ENCODE measurements at regions not wholly inside any gene's neighbourhood (a gene's known extent, or its start where the extent isn't known, plus 50 kb on each side); places are given as distances from the start of the nearest gene placed in this dataset.
"Not testable (repeated sequence)": the region's sequence is repeated elsewhere in the genome, so short reads cannot be mapped to it uniquely, and the experiment has no call there.

DNA sequence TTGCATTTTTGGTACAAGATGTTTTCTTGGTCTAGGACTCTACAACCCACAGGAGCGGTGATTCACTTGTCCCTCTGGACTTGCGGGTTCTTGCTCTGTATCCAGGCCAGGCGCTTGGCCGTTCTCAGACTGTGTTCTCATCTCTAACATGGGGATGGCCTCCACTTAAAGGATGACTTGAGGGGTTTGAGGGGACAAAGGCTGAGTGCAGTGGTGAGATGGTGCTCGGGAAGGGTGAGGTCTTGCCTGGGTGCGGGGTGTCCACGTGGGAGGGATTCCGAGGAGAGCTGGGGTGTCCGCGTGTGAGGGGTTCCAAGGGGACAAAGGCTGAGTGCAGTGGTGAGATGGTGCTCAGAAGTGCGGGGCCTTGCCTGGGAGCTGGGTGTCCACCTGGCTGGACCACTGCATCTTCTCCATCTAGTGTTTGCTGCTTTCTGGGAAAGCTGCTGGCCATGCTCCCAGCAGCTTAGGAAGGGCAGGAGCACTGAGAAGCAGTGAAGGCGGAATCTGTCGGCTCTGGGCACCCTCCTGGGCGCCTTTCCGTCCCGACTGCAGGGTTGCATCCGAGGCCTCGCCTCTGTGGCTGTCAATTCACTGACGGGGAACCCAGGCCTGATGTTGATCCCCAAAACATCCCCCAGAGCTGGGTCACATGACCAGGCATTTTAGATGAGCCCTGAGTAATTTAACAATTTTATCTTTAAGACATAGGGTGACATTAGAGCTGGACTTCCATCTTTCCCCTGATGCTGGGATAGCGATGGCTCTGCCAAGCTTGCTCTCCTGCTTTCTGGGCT lies 280.5 kb upstream of the IRX4 start:
- no peak for DNase-seq

DNA sequence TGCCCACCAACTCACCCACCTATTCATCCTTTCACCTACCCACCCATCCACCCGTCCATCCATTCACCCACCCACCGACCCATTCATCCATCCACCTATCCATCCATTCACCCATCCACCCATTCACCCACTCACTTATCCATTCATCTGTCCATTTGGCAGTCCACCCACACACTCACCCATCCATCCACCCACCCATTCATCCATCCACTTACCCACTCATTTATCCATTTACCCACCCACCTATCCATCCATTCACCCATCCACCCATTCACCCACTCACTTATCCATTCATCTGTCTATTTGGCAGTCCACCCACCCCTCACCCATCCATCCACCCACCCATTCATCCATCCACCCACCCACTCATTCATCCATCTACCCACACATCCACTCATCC lies 278.1 kb upstream of the IRX4 start:
- no peak for DNase-seq

DNA sequence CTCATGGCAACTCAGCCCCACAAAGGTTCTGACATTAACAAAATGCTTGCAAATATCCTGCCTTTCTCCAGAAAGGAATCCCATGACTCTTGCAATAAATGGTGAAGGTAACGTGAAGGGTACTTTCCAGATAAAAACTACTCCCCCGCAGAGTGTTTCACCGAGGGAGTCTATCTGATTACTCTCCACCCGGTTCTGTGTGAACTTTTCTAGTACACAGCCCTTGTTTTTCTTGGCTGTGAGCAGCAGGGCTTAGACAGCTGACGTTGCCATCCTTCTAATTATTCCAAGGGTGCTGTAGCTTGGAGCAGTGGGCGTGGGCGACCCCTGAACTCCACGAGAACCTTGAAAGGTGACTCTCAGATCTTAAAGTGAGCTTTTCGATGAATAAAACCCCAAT lies 276.0 kb upstream of the IRX4 start:
- DNase-seq = no peak

DNA sequence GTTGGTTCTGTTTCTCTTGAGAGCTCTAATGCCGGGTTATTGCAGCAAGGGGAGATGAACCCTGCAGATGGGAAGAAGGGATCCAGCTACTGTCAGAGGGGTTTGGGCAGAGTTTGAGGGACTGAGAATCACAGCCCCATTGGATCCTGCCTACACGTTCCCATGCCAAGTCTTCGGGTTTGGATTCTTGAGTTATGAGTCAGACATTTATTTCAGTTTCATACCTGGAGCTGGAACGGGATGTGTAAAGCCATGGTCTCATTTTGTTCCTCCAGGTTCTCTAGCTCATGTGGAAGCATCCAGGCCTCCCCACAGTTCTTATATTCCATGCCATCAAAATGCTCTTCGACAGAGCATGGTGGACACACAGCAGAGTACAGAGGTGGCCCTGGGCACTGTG lies 275.4 kb upstream of the IRX4 start:
- no peak for DNase-seq

DNA sequence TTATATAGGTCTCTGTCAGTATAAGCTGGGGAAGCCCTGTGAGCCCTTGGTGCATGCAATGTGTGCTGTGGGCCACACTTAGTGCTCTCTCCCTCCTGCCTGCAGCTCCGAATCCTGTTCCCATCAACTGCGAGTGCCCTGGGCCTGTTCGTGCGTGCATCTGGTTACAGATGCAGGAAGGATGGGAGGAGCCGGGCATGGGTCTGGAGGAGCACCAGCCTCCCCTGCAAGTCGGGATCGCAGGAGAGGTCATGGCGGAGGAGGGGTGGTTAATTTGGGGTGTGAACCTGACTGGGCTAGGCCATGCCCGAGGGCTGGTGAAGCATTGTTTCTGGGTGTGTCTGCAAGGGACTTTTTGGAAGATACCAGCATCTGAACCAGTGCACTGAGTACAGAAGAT lies 274.6 kb upstream of the IRX4 start:
- DNase-seq = no peak

DNA sequence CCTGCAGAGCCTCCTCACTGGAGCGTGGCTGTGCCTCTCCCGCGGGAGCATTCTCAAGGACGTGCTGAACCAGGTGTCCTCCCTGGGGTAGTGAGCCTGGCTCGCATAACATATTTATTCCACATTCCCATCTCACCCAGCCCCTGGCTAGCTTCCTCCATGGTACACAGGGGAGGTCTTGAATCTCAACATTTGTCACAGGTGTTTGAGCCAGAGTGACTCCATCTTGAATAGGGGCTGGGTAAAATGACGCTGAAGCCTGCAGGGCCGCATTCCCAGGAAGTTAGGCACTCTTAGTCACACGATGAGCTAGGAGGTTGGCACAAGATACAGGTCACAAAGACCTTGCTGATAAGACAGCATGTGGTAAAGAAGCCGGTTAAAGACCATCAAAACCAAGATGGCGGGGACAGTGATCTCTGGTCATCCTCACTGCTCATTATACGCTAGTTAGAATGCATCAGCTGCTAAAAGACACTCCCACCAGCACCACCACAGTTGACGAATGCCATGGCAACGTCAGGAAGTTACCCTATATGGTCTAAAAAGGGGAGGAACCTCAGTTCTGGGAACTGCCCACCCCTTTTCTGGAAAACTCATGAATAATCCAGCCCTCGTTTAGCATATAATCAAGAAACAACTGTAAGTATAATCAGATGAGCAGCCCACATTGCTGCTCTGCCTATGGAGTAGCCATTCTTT lies 273.8 kb upstream of the IRX4 start:
- DNase-seq = no peak

DNA sequence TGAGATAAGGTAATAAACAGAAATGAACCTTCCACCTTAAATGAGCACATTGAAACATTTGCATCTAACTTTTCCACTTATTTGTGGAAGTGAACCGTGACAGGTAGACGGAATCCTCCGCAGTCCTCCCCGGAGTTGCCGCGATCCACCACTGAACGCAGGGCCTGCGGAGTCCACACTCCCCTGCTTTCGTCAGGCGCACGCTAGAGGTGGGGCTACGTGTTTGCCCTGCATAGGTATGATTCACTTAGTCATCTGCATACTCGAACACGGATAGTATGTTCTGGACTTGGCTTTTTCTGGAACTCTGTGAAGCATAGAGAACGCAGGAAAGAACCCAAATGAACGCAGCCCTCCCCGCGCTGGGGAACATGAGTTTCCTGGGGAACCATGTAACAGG lies 272.8 kb upstream of the IRX4 start:
- DNase-seq = no peak

DNA sequence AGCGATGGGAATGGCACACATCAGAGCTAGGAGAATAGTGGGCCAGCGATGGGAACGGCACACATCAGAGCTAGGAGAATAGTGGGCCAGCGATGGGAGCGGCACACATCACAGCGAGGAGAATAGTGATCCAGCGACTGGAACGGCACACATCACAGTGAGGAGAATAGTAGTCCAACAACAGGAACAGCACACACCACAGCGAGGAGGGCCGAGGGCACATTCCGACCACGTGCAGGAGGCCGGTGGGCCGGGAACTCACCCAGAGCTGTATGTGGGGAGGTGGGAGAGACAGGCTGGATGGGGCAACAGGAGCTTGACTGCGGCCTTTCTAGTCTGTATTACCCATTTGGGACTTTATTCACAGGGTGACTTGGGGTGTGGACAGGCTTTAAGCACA lies 271.1 kb upstream of the IRX4 start:
- no peak for DNase-seq

DNA sequence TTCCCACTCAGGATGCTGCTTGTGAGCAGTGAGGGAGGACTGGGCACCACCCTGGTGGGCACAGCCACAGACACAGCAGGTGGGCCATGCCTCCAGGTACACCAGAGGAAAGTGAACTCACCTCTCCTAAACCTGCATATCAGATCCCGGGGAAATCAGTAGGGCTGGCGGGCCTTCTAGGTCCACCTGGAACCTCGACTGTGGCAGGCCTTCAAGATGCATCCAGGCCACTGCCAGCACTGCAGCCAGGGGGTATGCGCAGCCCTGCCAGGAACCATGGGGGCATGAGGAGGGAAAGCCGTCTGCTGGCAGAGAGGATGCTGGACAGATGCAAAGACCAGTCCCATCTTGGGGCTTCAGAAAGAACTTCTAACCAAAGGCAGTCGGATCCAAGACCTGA lies 270.6 kb upstream of the IRX4 start:
- DNase-seq = no peak

DNA sequence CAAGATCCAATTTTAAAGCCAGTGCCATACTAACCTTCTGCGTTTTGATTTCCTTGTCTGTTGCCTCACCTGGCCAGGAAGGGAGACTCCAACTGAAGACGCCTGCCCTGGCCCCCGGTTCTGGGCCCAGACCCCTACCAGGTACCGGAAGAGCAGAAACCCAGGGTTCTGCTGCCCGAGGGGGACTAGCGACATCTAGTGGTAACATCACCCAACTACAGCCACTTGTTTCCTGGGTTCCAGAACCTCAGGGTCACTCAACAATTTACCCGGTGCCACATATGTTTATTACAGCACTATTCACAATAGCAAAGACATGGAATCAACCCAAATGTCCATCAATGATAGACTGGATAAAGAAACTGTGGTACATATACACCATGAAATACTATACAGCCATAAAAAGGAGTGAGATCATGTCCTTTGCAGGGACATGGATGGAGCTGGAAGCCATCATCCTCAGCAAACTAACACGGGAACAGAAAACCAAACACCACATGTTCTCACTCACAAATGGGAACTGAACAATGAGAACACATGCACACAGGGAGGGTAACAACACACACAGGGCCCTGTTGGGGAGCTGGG lies 268.7 kb upstream of the IRX4 start:
- not testable (repeated sequence) for DNase-seq

DNA sequence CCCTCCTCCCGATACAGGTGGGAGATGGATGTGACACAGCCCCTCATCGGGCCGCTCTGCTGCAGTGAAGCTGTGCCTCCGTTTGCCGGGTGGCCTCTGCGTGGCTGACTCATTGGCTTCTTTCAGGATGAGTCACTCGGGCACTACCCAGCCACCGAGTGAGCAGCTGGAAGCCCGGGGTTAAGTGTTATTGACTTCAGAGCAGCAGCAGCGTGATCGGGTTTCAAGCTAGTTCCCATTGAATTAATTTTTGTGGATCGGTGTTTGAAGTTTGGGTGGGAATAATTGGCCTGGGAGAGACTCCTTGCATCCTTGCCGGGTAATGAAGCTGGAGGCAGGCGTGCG lies 266.4 kb upstream of the IRX4 start:
- DNase-seq = no peak

DNA sequence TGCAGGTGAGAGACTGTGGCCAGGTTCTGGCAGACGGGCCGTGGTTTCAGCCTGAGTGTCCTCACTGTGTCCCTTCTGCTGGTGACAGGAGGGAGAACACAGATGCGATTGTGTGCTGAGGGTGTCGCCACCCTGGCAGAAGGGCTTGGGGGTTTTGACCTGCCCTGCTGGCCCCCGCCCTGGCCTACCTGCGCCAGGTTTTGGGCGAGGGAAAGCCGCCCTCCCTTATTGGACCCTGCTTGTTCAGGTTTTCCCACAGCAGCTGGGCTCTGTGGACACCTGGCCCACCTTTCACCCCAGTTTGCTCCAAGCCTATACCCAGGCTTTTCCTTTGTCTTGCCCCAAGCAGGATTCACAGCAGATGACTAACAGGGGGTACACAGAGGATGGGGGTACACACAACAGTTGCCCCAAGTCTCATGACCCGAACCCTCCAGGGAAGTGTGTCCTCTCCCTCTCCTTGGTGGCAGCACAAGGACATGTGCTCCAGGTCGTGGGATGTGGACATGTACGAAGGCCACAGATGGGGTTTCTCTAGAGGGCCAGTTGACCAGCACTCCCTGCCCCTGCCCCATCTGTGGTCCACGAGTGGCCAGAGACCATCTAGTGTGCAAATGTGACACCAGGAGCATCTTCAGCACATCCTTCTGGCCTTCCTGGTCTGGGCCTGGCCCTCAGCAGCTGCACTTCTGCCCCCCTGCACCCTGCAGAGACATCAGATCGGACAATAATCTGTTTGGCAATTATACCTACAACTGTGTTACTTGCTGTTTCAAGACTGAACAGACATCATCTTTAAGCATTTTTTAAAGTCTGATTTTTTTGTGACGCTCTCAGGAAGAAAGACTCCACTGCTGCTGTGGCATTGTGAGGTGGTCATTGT lies 265.8 kb upstream of the IRX4 start:
- no peak for DNase-seq

DNA sequence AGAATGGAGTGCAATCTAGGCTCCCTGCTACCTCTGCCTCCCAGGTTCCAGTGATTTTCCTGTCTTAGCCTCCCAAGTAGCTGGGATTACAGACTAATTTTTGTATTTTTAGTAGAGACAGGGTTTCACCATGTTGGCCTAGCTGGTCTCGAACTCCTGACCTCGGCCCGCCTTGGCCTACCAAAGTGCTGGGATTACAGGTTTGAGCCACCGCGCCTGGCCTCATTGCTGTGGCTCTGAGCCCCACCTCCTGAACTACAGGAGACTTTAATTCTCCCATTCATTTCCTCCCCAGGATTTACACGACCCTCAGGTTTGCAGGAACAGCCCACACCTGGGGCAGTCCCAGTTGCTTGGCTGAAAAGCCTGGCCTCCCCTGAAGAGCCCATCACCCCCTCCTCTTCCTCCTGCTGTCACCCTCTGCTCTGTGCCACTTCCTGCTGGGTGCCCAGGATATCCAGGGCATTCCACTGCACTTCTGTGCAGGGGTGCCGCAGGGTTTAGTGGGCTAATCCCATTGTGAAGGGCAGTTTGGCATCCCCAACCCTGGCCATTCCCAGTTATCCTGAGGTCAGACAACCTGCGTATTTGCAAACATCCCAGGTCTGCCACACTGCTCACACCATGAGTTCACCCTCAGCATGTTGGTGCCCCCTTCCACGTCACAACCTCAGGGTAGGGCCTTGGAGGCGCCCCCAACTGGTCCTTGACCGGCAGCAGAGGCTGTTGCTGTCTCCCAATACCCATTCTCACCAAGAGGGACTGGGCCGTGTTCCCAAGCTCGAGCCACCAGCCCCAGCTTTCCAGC lies 265.0 kb upstream of the IRX4 start:
- DNase-seq = no peak

DNA sequence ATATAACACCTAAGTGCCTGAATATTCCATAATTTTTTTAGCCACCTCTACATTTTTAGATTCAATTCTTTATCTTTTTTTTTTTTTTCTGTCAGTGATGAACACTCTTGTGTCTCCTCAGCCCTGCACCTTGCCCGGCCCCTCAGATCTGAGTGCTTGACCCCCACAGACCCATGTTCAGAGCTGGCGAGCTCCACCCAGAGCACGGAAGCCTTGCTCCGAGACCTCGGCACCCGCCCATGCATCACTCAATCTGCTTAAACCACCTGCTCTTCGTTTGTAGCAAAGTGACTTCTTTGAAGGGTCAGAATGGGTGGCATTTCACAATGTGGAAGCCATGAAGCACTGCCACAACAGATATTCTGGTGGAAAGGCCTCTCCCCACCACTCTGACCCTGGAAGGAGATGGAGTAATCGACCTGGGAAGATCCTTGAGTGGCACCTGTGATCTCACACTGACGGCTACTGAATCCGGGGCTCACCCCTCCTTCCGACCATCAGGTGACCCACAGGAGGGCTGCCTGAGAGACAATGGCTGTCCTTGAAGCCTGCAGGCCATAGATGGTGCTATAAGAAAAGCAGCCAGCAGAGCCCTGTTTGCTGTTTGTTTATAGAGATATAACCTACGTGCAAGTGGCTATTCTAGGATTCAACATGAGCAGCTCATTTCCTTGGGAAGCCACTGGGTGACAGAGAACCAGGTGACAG lies 261.1 kb upstream of the IRX4 start:
- no peak for DNase-seq

DNA sequence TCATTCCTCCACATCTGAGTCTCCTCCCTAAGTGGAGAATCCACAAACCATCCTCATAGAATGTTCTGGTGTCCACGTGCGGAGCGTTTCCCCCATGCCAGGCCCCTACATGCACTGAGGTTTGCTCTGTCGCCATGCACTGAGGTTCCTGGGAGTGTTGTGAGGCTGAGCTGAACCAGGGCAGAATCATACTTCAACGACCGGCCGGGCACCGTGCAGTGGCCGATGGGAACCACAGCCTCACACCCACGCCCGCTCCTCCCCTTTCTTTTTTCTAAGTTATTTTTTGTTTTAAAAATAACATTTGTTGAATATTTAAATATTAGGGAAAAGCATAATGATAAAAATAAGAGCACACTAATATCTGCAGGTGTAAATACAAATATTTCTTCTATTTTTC lies 260.4 kb upstream of the IRX4 start:
- DNase-seq = no peak

DNA sequence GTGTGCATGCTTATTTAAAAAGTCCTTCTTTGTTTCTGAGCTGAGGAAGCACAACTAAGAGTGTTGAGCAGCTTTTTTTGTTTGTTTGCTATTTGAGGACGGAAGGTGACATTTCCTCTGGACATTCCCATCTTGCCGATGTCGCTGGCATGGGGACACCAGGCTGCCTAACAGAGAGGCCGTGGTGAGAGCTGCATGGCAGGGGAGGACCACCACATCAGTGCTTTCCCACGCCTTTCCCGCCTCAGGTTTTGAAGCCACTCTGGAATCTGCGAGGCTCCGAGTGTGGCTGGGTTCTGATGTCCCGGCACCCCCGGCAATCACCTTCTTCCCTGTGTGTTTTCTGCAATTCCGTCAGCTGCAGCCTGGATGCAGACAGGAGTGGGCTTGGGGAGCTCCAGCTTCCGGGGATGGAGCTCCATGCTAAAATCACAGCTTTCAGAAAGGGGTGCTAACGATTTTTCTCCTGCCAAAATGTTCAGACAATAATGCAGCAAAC lies 259.8 kb upstream of the IRX4 start:
- DNase-seq = no peak

DNA sequence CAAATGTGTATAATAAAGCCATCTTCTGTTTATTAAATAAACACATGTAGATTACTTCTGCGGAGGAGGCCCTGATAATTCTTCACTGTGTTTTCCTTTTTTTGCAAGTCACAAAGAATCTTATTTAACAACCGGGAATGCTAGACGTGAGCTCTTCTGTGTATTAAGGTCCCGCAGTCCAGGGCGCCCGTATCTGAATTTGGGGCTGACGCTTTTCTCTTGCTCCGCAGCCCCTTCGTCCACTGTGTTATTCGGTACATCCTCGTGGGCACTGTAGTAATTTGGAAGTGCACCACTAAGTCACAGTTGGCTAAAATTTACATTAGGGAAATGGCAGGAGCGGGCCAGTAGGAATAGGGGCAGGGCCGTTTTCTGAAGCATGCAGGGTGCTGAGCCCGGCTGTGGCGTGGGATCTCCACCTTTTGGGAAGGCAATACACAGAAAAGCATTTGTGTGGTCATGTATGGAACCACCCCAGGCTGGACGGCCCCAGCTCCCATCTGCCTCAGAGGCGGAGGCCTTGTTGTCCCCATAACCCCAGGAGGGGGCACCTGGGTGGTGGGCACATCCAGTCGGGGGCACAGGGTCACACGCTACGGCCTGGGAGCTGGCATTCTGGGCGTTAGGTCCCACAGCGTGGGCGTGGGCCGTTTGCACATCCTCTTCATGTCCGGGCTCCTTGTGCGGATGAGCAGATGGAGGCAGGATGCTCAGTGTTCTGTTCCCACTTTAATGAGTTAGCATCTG lies 258.7 kb upstream of the IRX4 start:
- DNase-seq = no peak

DNA sequence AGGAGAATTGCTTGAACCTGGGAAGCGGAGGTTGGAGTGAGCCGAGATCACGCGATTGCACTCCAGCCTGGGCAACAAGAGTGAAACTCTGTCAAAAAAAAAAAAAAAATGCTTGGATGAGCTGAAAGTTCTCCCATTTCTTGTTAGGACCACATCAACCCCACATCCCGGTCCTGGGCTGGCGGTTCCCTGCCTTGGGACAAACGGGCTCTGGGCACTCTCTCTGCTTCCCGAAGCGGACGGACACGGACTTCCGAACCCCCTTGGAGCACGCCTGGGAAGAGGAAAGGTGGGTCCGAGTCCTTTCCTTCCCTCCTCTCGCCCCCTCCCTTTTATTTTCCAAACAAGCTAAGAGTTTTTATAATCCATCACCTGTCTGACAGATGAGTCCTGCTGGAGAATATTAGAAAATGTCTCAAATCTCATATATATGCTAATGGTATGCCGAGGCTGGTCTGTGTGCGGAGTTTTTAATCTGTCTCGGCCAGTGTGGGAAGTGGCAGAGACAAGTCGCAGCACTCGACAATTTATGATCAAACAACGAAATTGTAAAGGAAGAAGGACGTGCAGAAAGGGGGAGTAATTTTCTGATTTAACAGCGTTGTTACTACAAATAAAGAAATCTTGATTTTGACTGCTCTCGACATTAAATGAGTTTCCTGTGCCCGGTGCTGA lies 257.9 kb upstream of the IRX4 start:
- no peak for DNase-seq

DNA sequence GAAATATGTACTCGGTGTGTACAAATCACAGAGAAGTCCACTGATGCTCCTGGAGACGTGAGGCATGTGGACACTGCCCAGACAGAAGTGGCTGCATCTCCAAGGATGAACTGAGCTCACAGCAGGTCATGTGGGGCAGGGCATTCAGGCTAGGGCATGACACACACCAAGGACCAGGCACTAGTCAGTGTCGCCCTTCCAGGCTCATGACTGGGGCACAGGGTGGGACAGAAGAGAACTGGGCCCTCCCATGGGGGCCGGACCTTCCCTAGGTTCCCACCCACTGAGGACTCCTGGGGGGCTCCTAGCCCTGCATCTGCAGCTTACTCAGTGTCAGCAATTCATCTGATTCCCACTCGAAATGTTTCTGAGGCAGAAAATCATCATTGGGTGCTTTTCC lies 256.8 kb upstream of the IRX4 start:
- DNase-seq = no peak

DNA sequence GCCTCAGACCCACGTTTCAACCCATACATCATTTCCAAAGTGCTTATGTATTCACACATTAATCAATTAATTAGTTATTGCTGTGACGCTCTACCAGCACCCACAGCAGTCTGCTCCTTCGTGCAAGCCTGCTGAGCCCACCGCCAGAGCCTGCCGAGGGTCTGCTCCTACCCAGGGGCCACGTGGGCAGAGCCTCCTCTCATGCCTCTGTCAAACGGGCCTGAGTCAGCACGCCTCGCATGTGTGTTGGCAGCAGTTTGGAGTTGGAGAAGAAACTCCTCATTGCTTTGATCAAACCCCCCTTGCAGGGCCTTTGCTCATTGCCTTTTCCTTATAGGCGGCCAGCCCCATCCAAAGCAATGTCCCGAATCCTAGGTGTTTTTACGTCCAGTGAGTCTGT lies 256.2 kb upstream of the IRX4 start:
- no peak for DNase-seq
